NK-92 treated with Interleukin-12 subunit alpha and Interleukin-12 subunit beta, amount 100 ng/mL, for 24 hours (cell line): ENCODE measurements at regions not wholly inside any gene's neighbourhood (a gene's known extent, or its start where the extent isn't known, plus 50 kb on each side); places are given as distances from the start of the nearest gene placed in this dataset.
"Not testable (repeated sequence)": the region's sequence is repeated elsewhere in the genome, so short reads cannot be mapped to it uniquely, and the experiment has no call there.

ENCODE experiments used
- DNase-seq: peaks from one replicate; lab custom pipeline; 2025; lab: John Stamatoyannopoulos, UW

DNA sequence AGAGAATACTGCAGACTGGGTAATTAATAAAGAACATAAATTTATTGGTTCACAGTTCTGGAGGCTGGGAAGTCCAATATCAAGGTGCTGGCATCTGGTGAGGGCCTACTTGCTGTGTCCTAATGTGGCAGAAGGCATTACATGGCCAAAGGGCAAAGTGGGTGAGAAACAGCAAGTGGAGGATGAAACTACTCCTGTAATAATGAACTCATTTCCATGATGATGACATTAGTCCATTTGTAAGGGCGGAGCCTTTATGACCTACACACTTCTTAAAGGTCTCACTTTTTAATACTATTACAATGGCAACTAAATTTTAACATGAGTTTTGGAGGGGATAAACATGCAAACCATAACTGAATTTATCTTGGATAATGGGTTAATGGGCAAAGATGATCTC, 139.6 kb upstream of the SGO1 start:
- DNase-seq: no peak

- no peak for DNase-seq
Measured at GRCh38 chr3:20324664-20325478, 138.9 kb upstream of the SGO1 start.

GRCh38 chr3:20323307-20323927, 137.4 kb upstream of the SGO1 start:
- no peak for DNase-seq

GRCh38 chr3:20322085-20322484, 136.1 kb upstream of the SGO1 start:
- no peak for DNase-seq

DNA sequence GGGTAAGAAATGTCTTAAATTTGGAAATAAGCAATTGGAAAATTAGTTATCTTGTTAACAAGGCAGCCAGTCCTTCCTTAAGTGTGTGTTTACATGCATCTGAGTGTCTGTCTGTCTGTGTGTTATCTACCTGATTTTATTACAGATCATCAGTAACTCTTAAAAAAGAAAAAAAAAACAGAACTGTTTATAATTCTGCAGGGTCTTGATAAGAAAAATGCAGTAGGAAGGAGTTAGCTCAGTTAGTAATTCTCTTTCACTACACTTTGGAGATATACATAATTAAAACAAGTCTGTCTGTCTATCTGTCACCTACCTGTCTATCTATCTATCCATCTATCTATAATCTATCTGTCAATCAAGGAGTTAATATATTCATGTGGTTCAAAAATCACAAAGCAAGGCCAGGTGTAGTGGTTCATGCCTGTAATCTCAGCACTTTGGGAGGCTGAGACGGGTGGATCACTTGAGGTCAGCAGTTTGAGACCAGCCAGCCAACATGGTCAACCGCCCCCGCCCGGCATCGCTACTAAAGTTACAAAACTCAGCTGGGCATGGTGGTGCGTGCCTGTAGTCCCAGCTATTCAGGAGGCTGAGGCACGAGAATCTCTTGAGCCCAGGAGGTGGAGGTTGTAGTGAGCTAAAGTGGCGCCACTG, 135.5 kb upstream of the SGO1 start:
- DNase-seq: no peak

GRCh38 chr3:20320489-20320888, 134.5 kb upstream of the SGO1 start:
- no peak for DNase-seq

- no peak for DNase-seq
Measured at GRCh38 chr3:20319551-20319950, 133.5 kb upstream of the SGO1 start.

DNA sequence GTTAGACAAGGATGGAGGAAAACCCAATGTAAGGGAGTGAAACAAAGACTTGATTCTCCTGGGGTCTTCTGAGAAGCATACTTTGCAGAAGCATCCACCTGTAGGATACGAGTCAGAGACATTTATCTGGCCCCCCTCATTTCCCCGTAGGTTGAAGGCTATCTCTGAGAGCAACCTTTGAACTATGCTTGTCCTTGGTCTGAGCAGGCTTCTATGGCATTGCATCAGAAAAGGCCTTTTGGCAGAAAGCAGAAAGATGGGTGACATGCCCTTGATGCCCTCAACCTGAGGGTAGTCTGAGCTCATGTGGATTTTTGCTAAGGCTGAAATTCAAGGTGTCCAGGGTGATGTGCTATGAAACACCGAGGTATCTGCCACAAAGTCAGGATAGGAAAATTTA, 131.6 kb upstream of the SGO1 start:
- DNase-seq: no peak

- DNase-seq: no peak
Measured at GRCh38 chr3:20316238-20316637, 130.2 kb upstream of the SGO1 start.

DNA sequence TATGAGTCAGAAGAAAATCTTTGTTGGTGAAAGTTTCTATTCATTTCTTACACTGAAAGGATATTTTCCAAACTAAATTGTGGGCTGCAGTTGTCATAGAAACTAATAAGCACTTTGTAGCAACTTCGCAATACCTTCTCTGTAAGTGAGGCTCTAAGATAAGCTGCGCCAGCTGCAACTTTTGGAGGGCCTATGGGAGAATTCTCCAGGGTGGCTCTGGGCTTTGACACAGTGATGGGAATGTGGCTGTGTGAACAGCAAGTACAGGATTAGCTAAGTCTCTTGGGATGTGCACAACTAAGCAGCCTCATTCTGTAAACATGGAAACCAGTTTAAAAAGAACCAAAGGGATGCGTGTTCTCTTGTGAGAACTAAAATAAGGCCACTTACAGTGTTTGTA, 124.6 kb upstream of the SGO1 start:
- DNase-seq: no peak

- DNase-seq: no peak
Measured at GRCh38 chr3:20307383-20307782, 121.4 kb upstream of the SGO1 start.

- DNase-seq: no peak
Measured at GRCh38 chr3:20305647-20306046, 119.6 kb upstream of the SGO1 start.

- no peak for DNase-seq
Measured at GRCh38 chr3:20302766-20303165, 116.8 kb upstream of the SGO1 start.

GRCh38 chr3:20288050-20288449, 102.0 kb upstream of the SGO1 start:
- DNase-seq: no peak

DNA sequence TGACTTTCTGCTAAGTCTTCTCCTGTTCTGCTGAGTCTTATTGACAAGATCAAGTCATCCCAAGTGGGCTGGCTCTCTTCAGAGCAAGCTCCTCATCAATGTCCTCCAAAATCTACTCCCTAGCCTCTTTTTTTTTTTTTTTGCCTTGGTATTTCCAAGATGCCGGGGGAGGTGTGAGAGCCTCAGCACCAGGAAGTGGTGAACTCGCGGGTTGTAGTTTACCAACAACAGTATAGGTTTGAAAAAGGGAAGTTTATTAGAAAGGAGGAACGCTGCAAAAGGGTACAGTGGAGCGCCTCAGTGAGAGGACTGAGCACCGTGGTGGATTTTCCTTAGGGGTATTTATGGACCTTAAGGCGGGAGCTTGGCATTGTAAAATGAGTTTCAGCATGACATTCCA, 94.3 kb upstream of the SGO1 start:
- DNase-seq: peak; percentile 1

DNA sequence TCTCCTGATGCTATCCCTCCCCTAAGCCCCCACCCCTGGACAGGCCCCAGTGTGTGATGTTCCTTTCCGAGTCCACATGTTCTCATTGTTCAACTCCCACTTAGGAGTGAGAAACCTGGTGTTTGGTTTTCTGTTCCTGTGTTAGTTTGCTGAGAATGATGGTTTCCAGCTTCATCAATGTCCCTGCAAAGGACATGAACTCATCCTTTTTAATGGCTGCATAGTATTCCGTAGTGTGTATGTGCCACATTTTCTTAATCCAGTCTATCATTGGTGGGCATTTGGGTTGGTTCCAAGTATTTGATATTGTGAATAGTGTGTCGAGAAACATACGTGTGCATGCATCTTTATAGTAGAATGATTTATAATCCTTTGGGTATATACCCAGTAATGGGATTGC, 80.0 kb upstream of the SGO1 start:
- DNase-seq: not testable (repeated sequence)

GRCh38 chr3:20264900-20265567, 79.0 kb upstream of the SGO1 start:
- no peak for DNase-seq

- DNase-seq: no peak
Measured at GRCh38 chr3:20258371-20258770, 72.4 kb upstream of the SGO1 start.

- no peak for DNase-seq
Measured at GRCh38 chr3:20256144-20256543, 70.1 kb upstream of the SGO1 start.

GRCh38 chr3:20254268-20255117, 68.5 kb upstream of the SGO1 start:
- DNase-seq: no peak

- no peak for DNase-seq
Measured at GRCh38 chr3:20250786-20251185, 64.8 kb upstream of the SGO1 start.

- no peak for DNase-seq
Measured at GRCh38 chr3:20250314-20250713, 64.3 kb upstream of the SGO1 start.
